ENCODE measurements at regions not wholly inside any gene's neighbourhood (a gene's known extent, or its start where the extent isn't known, plus 50 kb on each side); places are given as distances from the start of the nearest gene placed in this dataset.
A peak's percentile ranks its signal among the peaks of the same experiment; 100 is the strongest.
"Not testable (repeated sequence)": the region's sequence is repeated elsewhere in the genome, so short reads cannot be mapped to it uniquely, and the experiment has no call there.

GRCh38 chr15:50857763-50858162, 50.7 kb upstream of the AP4E1 start:
- no peak for DNase-seq (ENCODE audit: extremely low read depth in 1 of 11, low read depth in 9 of 11, low spot score in 4 of 11)

GRCh38 chr15:50854601-50855490, 53.6 kb upstream of the AP4E1 start:
- DNase-seq (ENCODE audit: extremely low read depth in 1 of 11, low read depth in 9 of 11, low spot score in 4 of 11), result no peak

DNA sequence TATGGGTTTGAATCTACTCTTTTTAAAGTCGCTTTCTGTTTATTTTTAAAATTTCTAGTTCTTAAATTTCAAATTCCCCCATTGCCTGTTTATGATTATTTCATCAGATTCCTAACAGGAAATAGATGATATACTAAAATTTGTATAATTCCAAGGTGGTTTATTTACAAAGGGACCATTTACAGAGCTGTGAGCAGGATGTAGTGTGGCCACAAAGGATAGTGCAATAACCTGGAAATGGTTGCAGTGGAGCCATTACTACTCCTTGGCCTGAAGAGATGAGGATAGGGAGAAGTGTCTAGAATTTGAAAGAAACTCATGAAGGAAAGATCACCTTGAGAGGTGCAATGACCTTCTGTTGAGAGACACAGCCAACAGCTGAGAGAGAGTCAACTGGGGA, 58.5 kb upstream of the AP4E1 start:
- no peak for DNase-seq (ENCODE audit: extremely low read depth in 1 of 11, low read depth in 9 of 11, low spot score in 4 of 11)

DNA sequence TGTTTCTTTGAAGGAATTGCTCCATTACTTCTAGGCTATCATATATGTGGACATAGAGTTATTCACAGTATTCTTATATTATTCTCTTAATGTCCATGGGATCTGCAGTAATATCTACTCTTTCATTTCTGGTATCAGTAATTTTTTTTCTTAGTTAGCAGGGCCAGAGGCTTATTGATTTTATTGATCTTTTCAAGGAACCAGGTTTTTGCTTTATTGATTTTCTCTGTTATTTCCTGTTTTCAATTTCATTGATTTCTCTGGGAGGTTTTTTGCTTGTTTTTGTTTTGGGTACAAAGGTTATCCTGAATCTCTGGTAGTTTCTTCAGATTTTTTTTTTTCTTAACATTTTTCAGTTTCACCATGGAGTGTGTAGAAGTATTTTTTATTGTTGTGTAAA, 60.1 kb upstream of the AP4E1 start:
- no peak for DNase-seq (ENCODE audit: extremely low read depth in 1 of 11, low read depth in 9 of 11, low spot score in 4 of 11)

- not testable (repeated sequence) for DNase-seq (ENCODE audit: extremely low read depth in 1 of 11, low read depth in 9 of 11, low spot score in 4 of 11)
Measured at GRCh38 chr15:50845181-50845580, 63.3 kb upstream of the AP4E1 start.

- DNase-seq (ENCODE audit: extremely low read depth in 1 of 11, low read depth in 9 of 11, low spot score in 4 of 11), result no peak
Measured at GRCh38 chr15:50840520-50840919, 68.0 kb upstream of the AP4E1 start.

- no peak for DNase-seq (ENCODE audit: extremely low read depth in 1 of 11, low read depth in 9 of 11, low spot score in 4 of 11)
Measured at GRCh38 chr15:50837256-50837770, 71.2 kb upstream of the AP4E1 start.

DNA sequence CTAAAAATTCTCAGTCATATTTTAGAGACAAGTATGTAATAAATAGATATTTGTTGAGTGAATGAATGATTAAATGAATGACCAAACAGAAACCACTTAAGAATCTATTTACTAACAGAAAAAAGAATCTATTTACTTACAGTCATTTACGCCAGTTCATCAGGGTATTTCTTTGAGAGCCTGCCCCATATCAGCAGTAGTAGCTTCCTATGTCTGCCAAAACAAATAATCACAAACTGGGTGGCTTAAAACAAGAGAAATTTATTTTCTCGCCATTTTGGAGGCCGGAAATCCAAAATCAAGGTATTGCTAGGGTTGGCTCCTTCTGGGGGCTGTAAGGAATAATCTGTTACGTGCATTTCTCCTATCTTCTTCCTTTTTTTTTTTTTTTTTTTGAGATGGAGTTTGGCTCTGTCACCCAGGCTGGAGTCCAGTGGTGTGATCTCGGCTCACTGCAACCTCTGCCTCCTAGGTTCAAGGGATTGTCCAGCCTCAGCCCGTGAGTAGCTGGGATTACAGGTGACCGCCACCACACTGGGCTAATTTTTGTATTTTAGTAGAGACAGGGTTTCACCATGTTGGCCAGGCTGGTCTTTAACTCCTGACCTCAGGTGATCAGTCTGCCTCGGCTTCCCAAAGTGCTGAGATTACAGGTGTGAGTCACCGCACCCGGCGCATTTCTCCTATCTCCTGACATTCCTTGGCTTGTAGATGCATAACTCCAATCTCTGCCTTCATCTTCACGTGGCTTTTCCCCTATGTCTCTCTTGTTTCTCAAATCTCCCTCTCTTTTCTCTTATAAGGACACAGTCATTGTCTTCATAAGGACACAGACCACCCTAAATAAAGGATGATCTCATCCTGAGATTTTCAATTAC, 65.2 kb upstream of the SPPL2A start:
- no peak for DNase-seq (ENCODE audit: extremely low read depth in 1 of 11, low read depth in 9 of 11, low spot score in 4 of 11)

DNA sequence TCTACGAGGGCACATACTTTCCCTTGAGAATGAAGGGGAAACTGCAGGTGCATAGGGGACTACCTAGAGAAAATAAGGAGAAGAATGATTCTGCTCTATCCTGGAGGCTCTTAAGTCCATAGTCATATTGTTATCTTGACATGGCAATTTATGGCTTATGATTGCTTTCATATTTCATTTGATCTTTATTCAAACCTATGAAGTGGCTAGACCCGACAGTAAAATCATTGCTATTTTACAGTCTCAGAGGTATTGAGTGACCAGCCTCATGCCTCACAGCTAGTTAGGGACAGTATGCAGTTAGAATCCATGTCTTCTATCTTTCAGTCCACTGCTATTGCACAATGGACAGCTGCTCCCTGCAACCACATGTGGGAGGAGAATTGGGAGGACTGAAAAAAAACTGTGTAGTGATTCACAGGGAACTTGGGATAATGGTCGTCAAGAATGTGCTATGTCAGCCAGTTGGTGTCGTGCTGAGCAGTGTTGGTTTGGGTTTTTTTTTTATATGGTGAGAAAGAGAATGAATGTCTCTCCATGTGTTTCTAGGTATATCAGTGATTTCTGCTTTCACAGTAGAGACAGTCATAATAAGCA, 63.2 kb upstream of the SPPL2A start:
- peak in 6 of 11 donors; percentile 2 to 51 (median 12) for DNase-seq (ENCODE audit: extremely low read depth in 1 of 11, low read depth in 9 of 11, low spot score in 4 of 11)

DNA sequence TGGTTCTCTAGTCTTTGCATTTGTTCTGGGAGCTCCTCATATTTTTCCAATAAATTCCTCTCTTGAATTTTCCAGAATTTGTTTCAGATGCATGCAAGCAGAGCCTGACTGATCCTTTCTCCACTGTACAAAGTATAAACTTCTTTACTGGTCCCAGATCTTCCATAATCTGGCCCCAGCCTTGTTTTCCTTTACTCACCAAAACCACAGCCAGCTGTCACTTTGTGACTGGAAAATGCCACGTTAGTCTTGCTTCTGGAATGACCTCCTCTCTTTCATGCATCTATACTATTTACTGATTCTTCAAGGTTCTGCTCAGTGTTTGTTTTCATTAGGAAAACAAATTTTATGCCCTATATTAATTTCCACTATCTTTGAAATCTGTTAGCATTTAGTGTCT, 60.4 kb upstream of the SPPL2A start:
- DNase-seq (ENCODE audit: extremely low read depth in 1 of 11, low read depth in 9 of 11, low spot score in 4 of 11), result no peak

DNA sequence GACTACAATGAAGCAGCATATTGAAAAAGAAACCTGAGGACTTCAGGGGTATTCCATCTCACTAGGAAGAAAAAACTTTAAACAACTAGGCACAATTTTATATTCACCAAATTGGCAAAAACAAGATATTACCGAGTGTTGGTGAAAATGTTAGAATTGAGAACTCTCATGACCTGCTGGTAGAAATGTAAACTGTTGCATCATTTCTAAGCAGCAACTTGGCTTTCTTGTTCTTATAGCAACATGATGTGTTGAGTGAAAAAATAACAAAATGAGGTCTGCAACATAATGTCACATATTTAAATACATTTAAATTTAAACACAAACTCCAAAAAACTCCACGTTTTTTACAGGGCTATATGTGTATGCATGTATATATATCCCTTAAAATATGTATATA, 59.0 kb upstream of the SPPL2A start:
- DNase-seq (ENCODE audit: extremely low read depth in 1 of 11, low read depth in 9 of 11, low spot score in 4 of 11), result no peak

DNA sequence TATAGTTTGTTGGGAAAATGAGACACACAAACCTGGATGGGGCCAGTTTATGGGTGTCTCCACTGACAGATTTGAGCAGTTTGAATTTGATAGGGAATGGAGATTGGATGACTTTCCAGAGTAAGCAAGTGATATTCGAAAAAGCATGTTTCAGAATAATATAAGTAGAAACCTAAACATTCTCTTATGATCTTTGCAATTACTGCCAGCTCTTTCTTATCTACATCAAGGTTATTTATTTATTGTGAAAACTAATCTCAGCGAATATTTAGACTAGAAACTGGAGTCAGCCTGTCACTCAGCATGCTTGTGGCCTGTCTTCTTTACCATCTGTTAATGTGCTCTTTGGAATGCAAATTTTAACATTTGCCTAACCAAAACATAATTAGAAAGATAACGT, 57.8 kb upstream of the SPPL2A start:
- no peak for DNase-seq (ENCODE audit: extremely low read depth in 1 of 11, low read depth in 9 of 11, low spot score in 4 of 11)

- DNase-seq (ENCODE audit: extremely low read depth in 1 of 11, low read depth in 9 of 11, low spot score in 4 of 11), result no peak
Measured at GRCh38 chr15:50821476-50821875, 56.0 kb upstream of the SPPL2A start.

- no peak for DNase-seq (ENCODE audit: extremely low read depth in 1 of 11, low read depth in 9 of 11, low spot score in 4 of 11)
Measured at GRCh38 chr15:50820808-50821382, 55.4 kb upstream of the SPPL2A start.

DNA sequence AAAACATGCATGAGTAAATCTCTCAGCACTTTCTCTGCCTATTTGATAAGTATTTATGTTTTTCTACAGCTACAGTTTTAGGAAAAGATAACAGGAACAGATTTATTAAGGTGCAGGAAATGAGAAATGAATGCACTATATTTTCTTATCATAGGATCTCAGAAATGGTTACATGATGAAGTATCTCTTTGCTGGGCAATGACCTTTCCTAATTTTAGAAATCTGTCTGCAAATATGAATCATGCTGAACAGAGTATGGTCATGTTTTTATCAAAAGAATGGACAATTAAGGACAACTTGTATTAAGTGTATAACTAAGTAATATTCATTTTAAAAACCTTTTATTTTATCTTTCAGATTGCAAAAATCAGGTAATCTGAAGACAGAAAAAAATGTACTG, 53.8 kb upstream of the SPPL2A start:
- no peak for DNase-seq (ENCODE audit: extremely low read depth in 1 of 11, low read depth in 9 of 11, low spot score in 4 of 11)

DNA sequence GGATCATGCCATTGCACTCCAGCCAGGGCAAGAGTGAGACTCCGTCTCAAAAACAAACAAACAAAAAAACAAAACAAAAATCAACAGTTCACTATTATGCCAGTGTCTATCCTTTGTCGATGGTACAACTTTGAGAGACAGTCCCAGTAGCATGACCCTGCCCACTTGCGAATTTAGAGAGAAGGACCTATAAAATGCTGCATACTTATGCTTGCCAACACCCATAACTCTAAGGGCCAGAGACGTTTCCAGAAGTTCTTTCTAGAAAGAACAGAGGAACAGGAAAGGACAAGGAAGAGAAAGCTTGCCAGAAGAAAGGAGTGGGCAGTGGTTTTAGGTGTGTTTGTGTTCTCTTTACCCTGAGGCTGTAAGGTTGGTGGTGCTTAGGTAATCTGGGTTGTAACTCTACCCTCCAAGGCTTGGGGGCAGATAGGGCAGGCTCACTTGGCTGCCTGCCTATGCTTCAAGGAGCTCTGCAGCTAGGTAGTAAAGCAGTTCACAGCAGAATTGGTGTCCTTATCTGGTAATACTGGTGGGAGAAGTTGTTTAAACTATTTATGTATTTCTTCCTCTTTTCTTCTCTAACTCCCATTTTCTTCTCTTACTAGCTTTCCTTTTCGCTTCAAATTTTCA, 50.6 kb upstream of the SPPL2A start:
- DNase-seq (ENCODE audit: extremely low read depth in 1 of 11, low read depth in 9 of 11, low spot score in 4 of 11), result no peak

Measured in renal cortex interstitium (tissue), 11 donors.